Ectodermal cell (in vitro differentiated cells): ENCODE measurements at regions not wholly inside any gene's neighbourhood (a gene's known extent, or its start where the extent isn't known, plus 50 kb on each side); places are given as distances from the start of the nearest gene placed in this dataset.

Source experiments
- H3K27ac ChIP-seq: 2 replicates; pipeline ENCODE4 v1.7.0; 2013; ENCODE audit warnings: mild to moderate bottlenecking, low read depth, low read length; ENCODE audit not compliant: insufficient read depth, poor library complexity, severe bottlenecking
- H3K27me3 ChIP-seq: 2 replicates; pipeline ENCODE4 v1.7.0; 2013; ENCODE audit warnings: mild to moderate bottlenecking, low read length; ENCODE audit not compliant: insufficient read depth, control insufficient read depth, poor library complexity, severe bottlenecking
- H3K36me3 ChIP-seq: one replicate; pipeline ENCODE4 v1.7.0; 2013; ENCODE audit warnings: low read length; ENCODE audit not compliant: control insufficient read depth, insufficient read depth
- H3K4me1 ChIP-seq: one replicate; pipeline ENCODE4 v1.7.0; 2013; ENCODE audit warnings: low read length; ENCODE audit not compliant: control insufficient read depth, insufficient read depth
- H3K4me3 ChIP-seq: 2 replicates; pipeline ENCODE4 v1.7.0; 2013; ENCODE audit warnings: low read depth, low read length, control low read depth; ENCODE audit not compliant: insufficient read depth
- H3K9me3 ChIP-seq: 2 replicates; pipeline ENCODE4 v1.7.0; 2013; ENCODE audit warnings: mild to moderate bottlenecking, low read length, moderate library complexity; ENCODE audit not compliant: control insufficient read depth
- WGBS, 2 experiments: methylation state at CpG; one replicate each; pipeline ENCODE4 v1.1.7; 2013; ENCODE audit warnings: missing lambda C conversion rate in 2 of 2; 5-methylcytosine and 5-hydroxymethylcytosine counted together

DNA sequence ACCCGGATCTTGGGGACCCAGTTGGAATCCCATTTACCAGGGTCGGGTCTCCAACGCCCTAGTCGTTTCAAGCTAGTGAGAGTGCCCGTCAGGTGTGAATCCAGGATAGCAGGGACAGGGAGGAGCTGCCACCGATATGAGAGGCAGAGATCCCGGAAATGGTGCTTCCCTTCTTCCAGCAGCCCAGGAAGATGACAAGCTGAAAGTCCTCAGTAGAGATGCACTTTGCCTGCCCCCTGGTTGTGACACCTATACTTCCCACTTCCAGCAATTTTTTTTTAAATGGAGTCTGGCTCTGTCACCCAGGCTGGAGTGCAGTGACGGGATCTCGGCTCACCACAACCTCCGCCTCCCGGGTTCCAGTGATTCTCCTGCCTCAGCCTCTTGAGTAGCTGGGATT, 503.0 kb downstream of the NTRK3 start:
- 87% methylated on average over 11 of the region's 11 CpGs for WGBS, 2 experiments
- no peaks in the 10 kb centered on the region for H3K27me3 ChIP-seq
- H3K27ac ChIP-seq = no peak overlapping the region
- H3K36me3 ChIP-seq = no peaks in the 10 kb centered on the region
- H3K4me1 ChIP-seq = no peaks in the 10 kb centered on the region
- H3K9me3 ChIP-seq = no peaks in the 10 kb centered on the region
- H3K4me3 ChIP-seq = no peak overlapping the region

- H3K4me3 ChIP-seq = no peak overlapping the region
- H3K27ac ChIP-seq = no peak overlapping the region
- H3K4me1 ChIP-seq = no peaks in the 10 kb centered on the region
- no peaks in the 10 kb centered on the region for H3K36me3 ChIP-seq
- WGBS, 2 experiments = 88 to 94% methylated on average over 4 to 5 of the region's 5 CpGs
- H3K9me3 ChIP-seq = no peaks in the 10 kb centered on the region
- H3K27me3 ChIP-seq = no peaks in the 10 kb centered on the region
Observed at GRCh38 chr15:87752250-87752951, 504.1 kb downstream of the NTRK3 start.

DNA sequence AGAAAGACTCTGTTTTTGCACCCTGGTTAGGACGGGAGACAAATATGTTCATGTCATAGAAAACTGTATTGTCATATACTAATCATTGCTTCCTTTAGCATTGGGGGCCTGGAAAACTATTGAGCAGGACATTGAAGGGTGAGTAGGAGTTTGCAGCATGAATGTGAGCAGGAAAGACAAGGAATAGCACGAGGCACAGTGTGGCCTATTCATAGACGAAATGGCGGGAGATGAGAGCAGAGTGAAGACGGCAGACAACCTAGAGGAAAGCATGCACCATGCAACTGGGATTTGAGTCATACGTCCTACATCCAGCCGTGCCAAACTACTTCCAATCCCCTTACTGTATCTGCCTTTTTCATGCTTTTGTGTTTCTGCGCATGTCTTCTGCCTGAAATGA, 508.1 kb downstream of the NTRK3 start:
- H3K4me1 ChIP-seq = no peaks in the 10 kb centered on the region
- no peak overlapping the region for H3K4me3 ChIP-seq
- WGBS, 2 experiments = 93% methylated on average over 8 of the region's 8 CpGs

DNA sequence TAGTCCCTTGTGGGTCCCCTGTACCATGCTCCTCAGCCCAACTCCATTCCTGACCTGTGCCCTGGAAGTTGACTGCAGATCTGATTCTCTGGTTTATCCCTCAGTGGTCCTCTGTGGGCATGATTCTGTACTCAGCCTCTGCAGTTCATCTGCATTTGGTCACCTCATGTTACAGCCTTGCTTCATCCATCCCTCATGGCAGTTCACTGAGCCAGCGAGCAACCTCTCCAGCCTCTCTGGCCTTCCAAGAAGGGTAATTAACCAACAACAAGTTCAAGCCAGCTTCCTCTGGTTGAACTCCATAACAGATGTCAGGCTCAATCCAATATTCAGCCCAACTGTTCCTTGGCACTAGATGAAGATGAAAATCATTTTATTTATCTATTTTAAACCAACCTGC, 509.5 kb downstream of the NTRK3 start:
- H3K4me3 ChIP-seq = no peak overlapping the region
- 92% methylated on average over 1 of the region's 1 CpG for WGBS, 2 experiments
- no peaks in the 10 kb centered on the region for H3K9me3 ChIP-seq
- no peaks in the 10 kb centered on the region for H3K36me3 ChIP-seq
- H3K4me1 ChIP-seq = no peaks in the 10 kb centered on the region
- no peak overlapping the region for H3K27ac ChIP-seq
- H3K27me3 ChIP-seq = no peaks in the 10 kb centered on the region

More for the DNA sequence above, 508.1 kb downstream of the NTRK3 start:
- H3K27me3 ChIP-seq = no peaks in the 10 kb centered on the region
- H3K36me3 ChIP-seq = no peaks in the 10 kb centered on the region
- H3K9me3 ChIP-seq = no peaks in the 10 kb centered on the region
- H3K27ac ChIP-seq = no peak overlapping the region

DNA sequence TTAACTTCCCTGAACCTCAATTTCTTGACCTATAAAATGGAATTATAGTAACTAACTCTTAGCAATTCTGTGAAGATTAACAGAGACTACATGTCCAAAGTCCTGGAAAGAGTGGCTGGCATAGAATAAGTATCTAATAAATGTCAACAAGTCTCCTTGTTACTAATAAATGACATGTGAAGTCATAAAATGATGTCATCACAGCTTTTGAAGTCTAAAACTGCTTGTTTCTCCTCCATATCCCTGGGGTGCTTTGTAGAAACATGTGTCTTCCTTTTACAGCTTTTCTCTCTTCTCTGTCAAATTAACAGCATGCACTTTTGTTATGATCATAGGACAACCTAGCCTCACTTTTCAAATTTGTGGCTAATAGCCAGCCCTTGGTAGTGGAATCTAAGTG, 510.2 kb downstream of the NTRK3 start:
- Histone ChIP-seq H3K9me3 (no peaks in the 10 kb centered on the region), H3K36me3 (no peaks in the 10 kb centered on the region)

DNA sequence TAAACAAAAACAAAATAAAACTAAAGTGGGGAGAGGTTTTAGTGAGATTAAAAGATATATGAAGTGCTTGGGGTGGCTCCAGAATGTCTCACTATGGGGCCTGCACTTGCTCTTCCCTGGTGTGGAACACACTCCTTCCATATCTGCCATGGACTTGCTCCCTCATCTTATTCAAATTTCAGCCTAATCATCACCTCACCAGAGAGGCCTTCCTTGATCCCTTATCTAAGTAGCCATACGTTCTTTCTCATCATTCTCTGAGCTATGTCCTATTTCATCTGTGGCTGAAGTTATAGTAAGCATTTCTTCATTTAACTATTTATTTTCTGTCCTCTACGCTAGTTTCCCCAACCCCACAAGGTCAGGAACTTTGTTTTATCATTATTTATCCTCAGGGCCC, 511.7 kb downstream of the NTRK3 start:
- H3K9me3 ChIP-seq = no peaks in the 10 kb centered on the region
- H3K4me1 ChIP-seq = no peaks in the 10 kb centered on the region
- H3K27me3 ChIP-seq = no peaks in the 10 kb centered on the region
- no peak overlapping the region for H3K4me3 ChIP-seq
- 91 to 96% methylated on average over 2 of the region's 2 CpGs for WGBS, 2 experiments
- H3K27ac ChIP-seq = no peak overlapping the region
- no peaks in the 10 kb centered on the region for H3K36me3 ChIP-seq

More for the DNA sequence above, 510.2 kb downstream of the NTRK3 start:
- Histone ChIP-seq H3K27ac (no peak overlapping the region), H3K4me3 (no peak overlapping the region), H3K4me1 (no peaks in the 10 kb centered on the region), H3K27me3 (no peaks in the 10 kb centered on the region)

DNA sequence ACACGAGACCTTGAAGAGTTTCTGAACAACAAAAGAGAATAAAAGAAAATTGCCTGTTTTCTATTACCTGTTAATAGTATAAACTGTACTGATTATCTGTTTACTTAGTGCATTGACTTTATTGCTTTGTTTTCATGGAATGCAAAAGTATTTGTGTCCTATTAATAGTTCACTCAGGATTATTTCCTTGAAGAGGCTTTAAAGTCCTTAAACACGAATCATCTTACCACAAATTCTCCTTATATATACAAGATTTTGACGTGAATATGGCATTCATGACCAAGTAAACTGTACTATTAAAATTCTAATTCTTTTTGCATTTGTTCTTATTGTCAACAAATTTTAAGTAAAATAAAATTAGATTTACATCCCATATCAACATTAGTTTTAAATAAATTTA, 513.0 kb downstream of the NTRK3 start:
- 77 to 88% methylated on average over 1 to 2 of the region's 3 CpGs for WGBS, 2 experiments
- Histone ChIP-seq H3K4me3 (no peak overlapping the region), H3K27me3 (no peaks in the 10 kb centered on the region), H3K27ac (no peak overlapping the region), H3K36me3 (no peaks in the 10 kb centered on the region), H3K9me3 (no peaks in the 10 kb centered on the region), H3K4me1 (no peaks in the 10 kb centered on the region)

DNA sequence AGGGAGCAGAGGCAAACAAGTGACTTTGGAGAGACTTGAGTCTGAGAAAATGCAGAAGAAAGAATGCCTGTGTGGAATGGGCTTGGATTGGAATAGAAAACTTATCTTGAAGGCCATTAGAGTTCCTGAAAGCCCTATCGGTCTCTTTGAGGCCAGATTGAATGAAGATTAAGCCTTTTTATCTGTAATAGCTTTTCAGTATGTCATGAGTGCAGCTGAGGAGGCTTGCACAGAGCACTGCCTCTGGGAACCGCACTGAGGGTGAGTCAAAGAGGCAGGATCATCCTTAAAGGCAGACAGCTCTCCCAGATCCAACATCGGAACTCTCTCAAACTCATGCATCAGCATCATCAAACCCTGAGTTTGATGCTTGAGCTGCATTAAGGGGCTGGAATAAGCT, 515.2 kb downstream of the NTRK3 start:
- H3K36me3 ChIP-seq = no peaks in the 10 kb centered on the region
- H3K27me3 ChIP-seq = no peaks in the 10 kb centered on the region
- H3K4me3 ChIP-seq = no peak overlapping the region
- H3K27ac ChIP-seq = no peak overlapping the region
- WGBS, 2 experiments = 95 to 98% methylated on average over 3 of the region's 3 CpGs
- no peaks in the 10 kb centered on the region for H3K9me3 ChIP-seq
- no peaks in the 10 kb centered on the region for H3K4me1 ChIP-seq

GRCh38 chr15:87740655-87741344, 515.7 kb downstream of the NTRK3 start:
- no peaks in the 10 kb centered on the region for H3K9me3 ChIP-seq
- no peaks in the 10 kb centered on the region for H3K4me1 ChIP-seq
- no peaks in the 10 kb centered on the region for H3K27me3 ChIP-seq
- 93 to 95% methylated on average over 4 to 5 of the region's 5 CpGs for WGBS, 2 experiments
- H3K36me3 ChIP-seq = no peaks in the 10 kb centered on the region
- H3K4me3 ChIP-seq = no peak overlapping the region
- H3K27ac ChIP-seq = no peak overlapping the region

DNA sequence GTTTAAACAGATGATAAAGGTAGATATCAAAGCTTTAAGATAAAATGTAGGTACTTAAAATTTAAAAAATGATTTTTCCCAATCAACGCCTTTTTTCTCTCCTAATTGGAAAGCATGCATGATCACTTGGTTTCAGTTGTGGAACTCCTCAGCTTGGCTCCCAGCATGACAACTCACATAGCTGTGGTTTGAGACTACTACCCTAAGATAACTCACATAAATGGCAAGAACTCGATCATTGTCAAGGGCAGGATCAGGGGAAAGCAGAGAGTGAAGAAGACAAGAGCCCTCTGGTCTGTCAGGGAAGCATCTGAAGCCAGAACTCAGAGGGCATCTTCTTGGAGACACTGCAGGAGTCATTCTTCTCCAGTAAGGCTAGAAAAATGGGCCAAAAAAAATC, 516.7 kb downstream of the NTRK3 start:
- Histone ChIP-seq H3K4me3 (no peak overlapping the region), H3K36me3 (no peaks in the 10 kb centered on the region), H3K27ac (no peak overlapping the region), H3K9me3 (no peaks in the 10 kb centered on the region), H3K27me3 (no peaks in the 10 kb centered on the region), H3K4me1 (no peaks in the 10 kb centered on the region)
- 90 to 97% methylated on average over 2 of the region's 2 CpGs for WGBS, 2 experiments
